GM06990 (cell line): ENCODE measurements at regions not wholly inside any gene's neighbourhood (a gene's known extent, or its start where the extent isn't known, plus 50 kb on each side); places are given as distances from the start of the nearest gene placed in this dataset.

Experiments
- DNase-seq: peaks from one replicate; pipeline ENCODE4 v3.0.0-alpha.2; 2011; ENCODE audit not compliant: insufficient read length; ENCODE audit errors: extremely low read depth
- H3K27me3 ChIP-seq: replicated peaks from 2 replicates; pipeline ENCODE4 v1.6.0; 2011; ENCODE audit warnings: low read length; ENCODE audit not compliant: control insufficient read depth, insufficient read depth
- H3K36me3 ChIP-seq: 2 replicates; pipeline ENCODE4 v1.5.1; 2011; ENCODE audit warnings: low read length; ENCODE audit not compliant: control insufficient read depth, insufficient read depth
- H3K4me3 ChIP-seq: replicated peaks from 2 replicates; pipeline ENCODE4 v1.5.1; 2011; ENCODE audit warnings: low read depth, mild to moderate bottlenecking, control low read depth, low read length
- TF ChIP-seq, protein P1 (sequence below): IDR thresholded peaks from 2 replicates; pipeline ENCODE4 v1.5.1; 2011; ENCODE audit warnings: low read length, control low read depth, mild to moderate bottlenecking, inconsistent platforms; ENCODE audit not compliant: insufficient read depth, poor library complexity, severe bottlenecking

- Histone ChIP-seq H3K36me3 (no peaks in the 10 kb centered on the region; the same call in 1 of the 2 replicates), H3K27me3 (no peaks in the 10 kb centered on the region), H3K4me3 (no peak overlapping the region)
- DNase-seq: no peak
- TF ChIP-seq, protein P1, sequence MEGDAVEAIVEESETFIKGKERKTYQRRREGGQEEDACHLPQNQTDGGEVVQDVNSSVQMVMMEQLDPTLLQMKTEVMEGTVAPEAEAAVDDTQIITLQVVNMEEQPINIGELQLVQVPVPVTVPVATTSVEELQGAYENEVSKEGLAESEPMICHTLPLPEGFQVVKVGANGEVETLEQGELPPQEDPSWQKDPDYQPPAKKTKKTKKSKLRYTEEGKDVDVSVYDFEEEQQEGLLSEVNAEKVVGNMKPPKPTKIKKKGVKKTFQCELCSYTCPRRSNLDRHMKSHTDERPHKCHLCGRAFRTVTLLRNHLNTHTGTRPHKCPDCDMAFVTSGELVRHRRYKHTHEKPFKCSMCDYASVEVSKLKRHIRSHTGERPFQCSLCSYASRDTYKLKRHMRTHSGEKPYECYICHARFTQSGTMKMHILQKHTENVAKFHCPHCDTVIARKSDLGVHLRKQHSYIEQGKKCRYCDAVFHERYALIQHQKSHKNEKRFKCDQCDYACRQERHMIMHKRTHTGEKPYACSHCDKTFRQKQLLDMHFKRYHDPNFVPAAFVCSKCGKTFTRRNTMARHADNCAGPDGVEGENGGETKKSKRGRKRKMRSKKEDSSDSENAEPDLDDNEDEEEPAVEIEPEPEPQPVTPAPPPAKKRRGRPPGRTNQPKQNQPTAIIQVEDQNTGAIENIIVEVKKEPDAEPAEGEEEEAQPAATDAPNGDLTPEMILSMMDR: no peak
Measured at GRCh38 chr16:27726621-27727261, 176.8 kb downstream of the KATNIP start.

DNA sequence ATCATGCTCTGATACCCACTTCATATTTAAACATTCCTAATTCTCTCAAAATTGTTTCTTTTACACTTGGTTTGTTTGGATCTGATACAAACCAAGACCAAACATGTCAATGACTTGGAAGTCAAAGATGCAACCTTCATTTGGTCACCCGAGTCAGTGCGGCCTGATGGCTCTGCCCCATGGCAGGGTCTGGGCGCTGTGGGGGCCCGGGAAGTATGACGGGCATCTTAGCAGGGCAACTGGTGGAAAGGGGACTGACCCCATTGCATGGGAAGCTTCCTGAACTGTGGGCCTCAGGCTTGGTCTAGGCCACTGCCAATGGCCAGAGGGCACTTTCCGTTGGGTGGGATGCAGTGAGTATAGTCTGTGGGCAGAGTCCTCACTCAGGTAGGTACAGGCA, 178.0 kb downstream of the KATNIP start:
- Histone ChIP-seq H3K36me3 (no peaks in the 10 kb centered on the region; the same call in 1 of the 2 replicates), H3K27me3 (no peaks in the 10 kb centered on the region), H3K4me3 (no peak overlapping the region)
- TF ChIP-seq, protein P1: no peak
- no peak for DNase-seq

GRCh38 chr16:27728691-27729090, 178.7 kb downstream of the KATNIP start:
- no peaks in the 10 kb centered on the region; the same call in 1 of the 2 replicates for H3K36me3 ChIP-seq
- TF ChIP-seq, protein P1: no peak
- no peaks in the 10 kb centered on the region for H3K27me3 ChIP-seq
- H3K4me3 ChIP-seq: no peak overlapping the region
- DNase-seq: no peak

GRCh38 chr16:27729516-27730304, 179.8 kb downstream of the KATNIP start:
- Histone ChIP-seq H3K36me3 (no peaks in the 10 kb centered on the region; the same call in 1 of the 2 replicates), H3K27me3 (no peaks in the 10 kb centered on the region), H3K4me3 (no peak overlapping the region)
- TF ChIP-seq, protein P1: no peak
- no peak for DNase-seq

- H3K4me3 ChIP-seq: no peak overlapping the region
- H3K36me3 ChIP-seq: no peaks in the 10 kb centered on the region; the same call in 1 of the 2 replicates
- TF ChIP-seq, protein P1: no peak
- H3K27me3 ChIP-seq: no peaks in the 10 kb centered on the region
- DNase-seq: no peak
Measured at GRCh38 chr16:27730661-27731210, 180.8 kb downstream of the KATNIP start.
